HEK293 (cell line): ENCODE measurements at regions not wholly inside any gene's neighbourhood (a gene's known extent, or its start where the extent isn't known, plus 50 kb on each side); places are given as distances from the start of the nearest gene placed in this dataset.

Experiments
- CTCF ChIA-PET: fragments of 350-600 bp; formaldehyde crosslinking; extraction: SDS; loops from one replicate; lab custom pipeline; 2021; ENCODE audit warnings: antibody characterized with exemption; lab: Yijun Ruan, JAX
- POLR2A ChIA-PET: fragments of 300-600 bp; formaldehyde crosslinking; extraction: SDS; loops from one replicate; lab custom pipeline; 2020; ENCODE audit warnings: antibody characterized with exemption, inconsistent platforms; lab: Yijun Ruan, JAX
- H3K27ac ChIP-seq: fragments of 200-500 bp; sonication (Bioruptor generic); 2 replicates; pipeline ENCODE4 v1.5.1; 2014; ENCODE audit warnings: low read depth, low read length, control low read depth, inconsistent platforms; ENCODE audit errors: extremely low read depth
- H3K36me3 ChIP-seq, 2 experiments: fragments of 200-500 bp in 1 of 2; sonication (Bioruptor generic) in 1 of 2; 1 replicate in 1 of 2; 2 replicates in 1 of 2; pipeline ENCODE4 v1.5.1; 2014 to 2017; ENCODE audit warnings: inconsistent platforms in 2 of 2, low read length in 2 of 2; ENCODE audit not compliant: control insufficient read depth in 2 of 2, insufficient read depth in 1 of 2
- H3K4me1 ChIP-seq: fragments of 200-500 bp; sonication (Bioruptor generic); 2 replicates; pipeline ENCODE4 v1.5.1; 2014; ENCODE audit warnings: mild to moderate bottlenecking, low read length, inconsistent platforms; ENCODE audit not compliant: control insufficient read depth, insufficient read depth
- H3K4me3 ChIP-seq: 2 replicates; pipeline ENCODE4 v1.5.1; 2011; ENCODE audit warnings: low read depth, mild to moderate bottlenecking, control low read depth, low read length, moderate library complexity
- H3K9me3 ChIP-seq: fragments of 200-500 bp; sonication (Bioruptor generic); 2 replicates; pipeline ENCODE4 v1.5.1; 2014; ENCODE audit warnings: low read depth, low read length, inconsistent platforms; ENCODE audit not compliant: control insufficient read depth, insufficient read depth
- FEZF1 ChIP-seq: fragments of 450-650 bp; formaldehyde crosslinking; IDR thresholded peaks from 2 replicates; pipeline ENCODE4 v1.5.1; 2016; ENCODE audit warnings: missing biosample characterization, missing genetic modification characterization
- GLIS2 ChIP-seq: fragments of 450-650 bp; formaldehyde crosslinking; IDR thresholded peaks from 2 replicates; pipeline ENCODE4 v1.5.1; 2016; ENCODE audit warnings: missing biosample characterization, missing genetic modification characterization
- SETDB1 ChIP-seq: IDR thresholded peaks from one replicate; pipeline ENCODE4 v1.6.1; 2017; ENCODE audit warnings: mild to moderate bottlenecking, low read length, moderate library complexity, mixed read lengths; ENCODE audit not compliant: insufficient read length
- SP7 ChIP-seq: fragments of 450-650 bp; formaldehyde crosslinking; IDR thresholded peaks from 2 replicates; pipeline ENCODE4 v1.5.1; 2016; ENCODE audit warnings: missing biosample characterization, missing genetic modification characterization
- ZBTB20 ChIP-seq: fragments of 450-650 bp; formaldehyde crosslinking; IDR thresholded peaks from 2 replicates; pipeline ENCODE4 v1.5.1; 2016; ENCODE audit warnings: missing biosample characterization, missing genetic modification characterization
- ZEB2 ChIP-seq: fragments of 450-650 bp; formaldehyde crosslinking; IDR thresholded peaks from 2 replicates; pipeline ENCODE4 v1.5.1; 2016; ENCODE audit warnings: missing biosample characterization, missing genetic modification characterization
- ZFP41 ChIP-seq: fragments of 450-650 bp; formaldehyde crosslinking; IDR thresholded peaks from 2 replicates; pipeline ENCODE4 v1.5.1; 2016; ENCODE audit warnings: missing biosample characterization, missing genetic modification characterization, borderline replicate concordance
- ZNF112 ChIP-seq: fragments of 450-650 bp; formaldehyde crosslinking; IDR thresholded peaks from 2 replicates; pipeline ENCODE4 v1.5.0; 2017; ENCODE audit warnings: missing biosample characterization, missing genetic modification characterization
- ZNF138 ChIP-seq: fragments of 450-650 bp; formaldehyde crosslinking; IDR thresholded peaks from 2 replicates; pipeline ENCODE4 v1.5.1; 2016; ENCODE audit warnings: missing biosample characterization, missing genetic modification characterization, borderline replicate concordance
- ZNF16 ChIP-seq: fragments of 450-650 bp; formaldehyde crosslinking; IDR thresholded peaks from 2 replicates; pipeline ENCODE4 v1.5.1; 2016; ENCODE audit warnings: low read depth, missing biosample characterization, missing genetic modification characterization
- ZNF174 ChIP-seq: fragments of 450-650 bp; formaldehyde crosslinking; IDR thresholded peaks from 2 replicates; pipeline ENCODE4 v1.5.0; 2017; ENCODE audit warnings: missing biosample characterization, mild to moderate bottlenecking, missing genetic modification characterization
- ZNF19 ChIP-seq: fragments of 450-650 bp; formaldehyde crosslinking; IDR thresholded peaks from 2 replicates; pipeline ENCODE4; 2016; ENCODE audit warnings: missing biosample characterization, missing genetic modification characterization, low read depth
- ZNF521 ChIP-seq: fragments of 450-650 bp; formaldehyde crosslinking; IDR thresholded peaks from 2 replicates; pipeline ENCODE4 v1.5.1; 2017; ENCODE audit warnings: missing biosample characterization, mild to moderate bottlenecking, missing genetic modification characterization
- ZNF701 ChIP-seq: fragments of 450-650 bp; formaldehyde crosslinking; IDR thresholded peaks from 2 replicates; pipeline ENCODE4 v1.5.1; 2016; ENCODE audit warnings: missing biosample characterization, missing genetic modification characterization
- ZXDB ChIP-seq: fragments of 450-650 bp; formaldehyde crosslinking; IDR thresholded peaks from 2 replicates; pipeline ENCODE4 v1.5.1; 2016; ENCODE audit warnings: missing biosample characterization, missing genetic modification characterization
- TF ChIP-seq, protein P1 (sequence below): fragments of 450-650 bp; formaldehyde crosslinking; IDR thresholded peaks from 2 replicates; pipeline ENCODE4 v1.5.1; 2016; ENCODE audit warnings: missing biosample characterization, missing genetic modification characterization
- TF ChIP-seq, protein P2 (sequence below): fragments of 450-650 bp; formaldehyde crosslinking; IDR thresholded peaks from 2 replicates; pipeline ENCODE4 v1.5.1; 2016; ENCODE audit warnings: missing biosample characterization, missing genetic modification characterization
- TF ChIP-seq, protein P3 (sequence below): fragments of 450-650 bp; formaldehyde crosslinking; IDR thresholded peaks from 2 replicates; pipeline ENCODE4 v1.5.1; 2017; ENCODE audit warnings: missing biosample characterization, missing genetic modification characterization
- TF ChIP-seq, protein P4 (sequence below): fragments of 450-650 bp; formaldehyde crosslinking; conservative IDR thresholded peaks from 2 replicates; pipeline ENCODE4 v1.5.1; 2016; ENCODE audit warnings: low read depth, missing biosample characterization, missing genetic modification characterization

DNA sequence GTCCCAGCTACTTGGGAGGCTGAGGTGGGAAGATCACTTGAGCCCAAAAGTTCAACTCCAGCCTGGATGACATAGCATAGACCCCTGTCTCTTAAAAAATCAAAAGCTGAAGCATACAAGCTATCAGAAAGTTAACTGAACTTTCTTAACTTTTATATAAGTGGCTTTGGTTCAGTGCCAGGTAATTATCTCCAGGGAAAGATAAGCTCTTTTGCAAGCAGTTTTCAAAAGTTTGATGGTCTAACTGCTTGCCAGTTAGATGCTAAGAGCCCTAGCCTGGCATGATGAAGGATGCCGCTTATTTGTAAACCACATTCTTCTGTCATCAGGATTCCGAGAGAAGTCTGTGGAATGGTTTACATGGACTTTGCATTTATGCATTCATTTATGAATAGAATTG lies 409.1 kb downstream of the AEBP2 start:
- no peaks in the 10 kb centered on the region for H3K4me1 ChIP-seq
- TF ChIP-seq, protein P1, sequence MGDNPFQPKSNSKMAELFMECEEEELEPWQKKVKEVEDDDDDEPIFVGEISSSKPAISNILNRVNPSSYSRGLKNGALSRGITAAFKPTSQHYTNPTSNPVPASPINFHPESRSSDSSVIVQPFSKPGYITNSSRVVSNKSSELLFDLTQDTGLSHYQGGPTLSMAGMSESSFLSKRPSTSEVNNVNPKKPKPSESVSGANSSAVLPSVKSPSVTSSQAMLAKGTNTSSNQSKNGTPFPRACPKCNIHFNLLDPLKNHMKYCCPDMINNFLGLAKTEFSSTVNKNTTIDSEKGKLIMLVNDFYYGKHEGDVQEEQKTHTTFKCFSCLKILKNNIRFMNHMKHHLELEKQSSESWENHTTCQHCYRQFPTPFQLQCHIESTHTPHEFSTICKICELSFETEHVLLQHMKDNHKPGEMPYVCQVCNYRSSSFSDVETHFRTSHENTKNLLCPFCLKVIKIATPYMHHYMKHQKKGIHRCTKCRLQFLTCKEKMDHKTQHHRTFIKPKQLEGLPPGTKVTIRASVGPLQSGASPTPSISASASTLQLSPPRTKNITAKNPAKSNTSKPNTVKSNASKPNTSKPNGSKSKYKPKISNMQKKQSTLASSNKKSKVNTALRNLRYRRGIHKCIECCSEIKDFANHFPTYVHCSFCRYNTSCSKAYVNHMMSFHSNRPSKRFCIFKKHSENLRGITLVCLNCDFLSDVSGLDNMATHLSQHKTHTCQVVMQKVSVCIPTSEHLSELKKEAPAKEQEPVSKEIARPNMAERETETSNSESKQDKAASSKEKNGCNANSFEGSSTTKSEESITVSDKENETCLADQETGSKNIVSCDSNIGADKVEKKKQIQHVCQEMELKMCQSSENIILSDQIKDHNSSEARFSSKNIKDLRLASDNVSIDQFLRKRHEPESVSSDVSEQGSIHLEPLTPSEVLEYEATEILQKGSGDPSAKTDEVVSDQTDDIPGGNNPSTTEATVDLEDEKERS (tag by site-specific recombination): no peak
- TF ChIP-seq ZNF521 (tag by site-specific recombination) (no peak), SETDB1 (no peak), ZNF138 (tag by site-specific recombination) (no peak), ZEB2 (no peak), ZNF112 (tag by site-specific recombination) (no peak), ZNF174 (tag by site-specific recombination) (no peak), ZBTB20 (tag by site-specific recombination) (no peak), ZFP41 (no peak)
- TF ChIP-seq, protein P2, sequence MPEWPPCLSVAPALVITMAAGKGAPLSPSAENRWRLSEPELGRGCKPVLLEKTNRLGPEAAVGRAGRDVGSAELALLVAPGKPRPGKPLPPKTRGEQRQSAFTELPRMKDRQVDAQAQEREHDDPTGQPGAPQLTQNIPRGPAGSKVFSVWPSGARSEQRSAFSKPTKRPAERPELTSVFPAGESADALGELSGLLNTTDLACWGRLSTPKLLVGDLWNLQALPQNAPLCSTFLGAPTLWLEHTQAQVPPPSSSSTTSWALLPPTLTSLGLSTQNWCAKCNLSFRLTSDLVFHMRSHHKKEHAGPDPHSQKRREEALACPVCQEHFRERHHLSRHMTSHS (tag by site-specific recombination): no peak
- H3K36me3 ChIP-seq: no peaks in the 10 kb centered on the region
- H3K27ac ChIP-seq: no peak overlapping the region
- H3K4me3 ChIP-seq: no peak overlapping the region
- ChIA-PET CTCF (no interaction called here), POLR2A (no interaction called here)
- H3K9me3 ChIP-seq: no peaks in the 10 kb centered on the region

DNA sequence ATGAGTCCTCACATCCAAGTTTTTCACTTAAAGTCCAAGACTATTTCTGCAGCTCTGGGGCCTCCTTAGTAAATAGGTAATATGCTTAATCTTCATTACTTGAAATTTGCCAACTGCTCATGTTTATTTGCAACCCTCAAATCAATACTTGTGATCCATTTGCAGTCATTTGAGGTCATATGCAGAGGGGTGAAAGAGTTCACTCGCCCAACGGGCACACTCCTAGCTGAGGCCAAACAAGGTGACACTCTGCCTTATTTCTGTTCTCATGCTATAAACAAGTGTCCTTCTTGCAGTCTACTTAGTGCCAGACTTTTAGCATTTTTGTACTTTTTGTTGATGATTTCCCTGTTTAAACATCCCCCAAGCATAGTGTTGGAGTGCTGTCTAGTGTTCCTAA lies 409.9 kb downstream of the AEBP2 start:
- TF ChIP-seq ZXDB (tag by site-specific recombination): no peak
- no peak for TF ChIP-seq FEZF1 (tag by site-specific recombination)
- no peak for TF ChIP-seq GLIS2 (tag by site-specific recombination)
- no peak for TF ChIP-seq ZNF19 (tag by site-specific recombination)
- no peak for TF ChIP-seq ZNF701 (tag by site-specific recombination)
- no peak for TF ChIP-seq ZNF16 (tag by site-specific recombination)
- TF ChIP-seq, protein P3, sequence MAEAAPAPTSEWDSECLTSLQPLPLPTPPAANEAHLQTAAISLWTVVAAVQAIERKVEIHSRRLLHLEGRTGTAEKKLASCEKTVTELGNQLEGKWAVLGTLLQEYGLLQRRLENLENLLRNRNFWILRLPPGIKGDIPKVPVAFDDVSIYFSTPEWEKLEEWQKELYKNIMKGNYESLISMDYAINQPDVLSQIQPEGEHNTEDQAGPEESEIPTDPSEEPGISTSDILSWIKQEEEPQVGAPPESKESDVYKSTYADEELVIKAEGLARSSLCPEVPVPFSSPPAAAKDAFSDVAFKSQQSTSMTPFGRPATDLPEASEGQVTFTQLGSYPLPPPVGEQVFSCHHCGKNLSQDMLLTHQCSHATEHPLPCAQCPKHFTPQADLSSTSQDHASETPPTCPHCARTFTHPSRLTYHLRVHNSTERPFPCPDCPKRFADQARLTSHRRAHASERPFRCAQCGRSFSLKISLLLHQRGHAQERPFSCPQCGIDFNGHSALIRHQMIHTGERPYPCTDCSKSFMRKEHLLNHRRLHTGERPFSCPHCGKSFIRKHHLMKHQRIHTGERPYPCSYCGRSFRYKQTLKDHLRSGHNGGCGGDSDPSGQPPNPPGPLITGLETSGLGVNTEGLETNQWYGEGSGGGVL (tag by site-specific recombination): no peak
- no peak for TF ChIP-seq SP7 (tag by site-specific recombination)
- TF ChIP-seq, protein P4, sequence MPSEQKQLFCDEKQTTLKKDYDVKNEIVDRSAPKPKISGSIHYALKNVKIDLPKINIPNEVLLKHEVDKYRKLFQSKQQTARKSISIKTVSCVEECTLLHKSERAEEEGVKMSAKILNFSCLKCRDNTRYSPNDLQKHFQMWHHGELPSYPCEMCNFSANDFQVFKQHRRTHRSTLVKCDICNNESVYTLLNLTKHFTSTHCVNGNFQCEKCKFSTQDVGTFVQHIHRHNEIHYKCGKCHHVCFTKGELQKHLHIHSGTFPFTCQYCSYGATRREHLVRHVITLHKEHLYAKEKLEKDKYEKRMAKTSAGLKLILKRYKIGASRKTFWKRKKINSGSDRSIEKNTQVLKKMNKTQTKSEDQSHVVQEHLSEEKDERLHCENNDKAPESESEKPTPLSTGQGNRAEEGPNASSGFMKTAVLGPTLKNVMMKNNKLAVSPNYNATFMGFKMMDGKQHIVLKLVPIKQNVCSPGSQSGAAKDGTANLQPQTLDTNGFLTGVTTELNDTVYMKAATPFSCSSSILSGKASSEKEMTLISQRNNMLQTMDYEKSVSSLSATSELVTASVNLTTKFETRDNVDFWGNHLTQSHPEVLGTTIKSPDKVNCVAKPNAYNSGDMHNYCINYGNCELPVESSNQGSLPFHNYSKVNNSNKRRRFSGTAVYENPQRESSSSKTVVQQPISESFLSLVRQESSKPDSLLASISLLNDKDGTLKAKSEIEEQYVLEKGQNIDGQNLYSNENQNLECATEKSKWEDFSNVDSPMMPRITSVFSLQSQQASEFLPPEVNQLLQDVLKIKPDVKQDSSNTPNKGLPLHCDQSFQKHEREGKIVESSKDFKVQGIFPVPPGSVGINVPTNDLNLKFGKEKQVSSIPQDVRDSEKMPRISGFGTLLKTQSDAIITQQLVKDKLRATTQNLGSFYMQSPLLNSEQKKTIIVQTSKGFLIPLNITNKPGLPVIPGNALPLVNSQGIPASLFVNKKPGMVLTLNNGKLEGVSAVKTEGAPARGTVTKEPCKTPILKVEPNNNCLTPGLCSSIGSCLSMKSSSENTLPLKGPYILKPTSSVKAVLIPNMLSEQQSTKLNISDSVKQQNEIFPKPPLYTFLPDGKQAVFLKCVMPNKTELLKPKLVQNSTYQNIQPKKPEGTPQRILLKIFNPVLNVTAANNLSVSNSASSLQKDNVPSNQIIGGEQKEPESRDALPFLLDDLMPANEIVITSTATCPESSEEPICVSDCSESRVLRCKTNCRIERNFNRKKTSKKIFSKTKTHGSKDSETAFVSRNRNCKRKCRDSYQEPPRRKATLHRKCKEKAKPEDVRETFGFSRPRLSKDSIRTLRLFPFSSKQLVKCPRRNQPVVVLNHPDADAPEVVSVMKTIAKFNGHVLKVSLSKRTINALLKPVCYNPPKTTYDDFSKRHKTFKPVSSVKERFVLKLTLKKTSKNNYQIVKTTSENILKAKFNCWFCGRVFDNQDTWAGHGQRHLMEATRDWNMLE (tag by site-specific recombination): no peak
- no peaks in the 10 kb centered on the region for H3K9me3 ChIP-seq
- no peak overlapping the region for H3K4me3 ChIP-seq
- CTCF ChIA-PET: no interaction called here
- no peaks in the 10 kb centered on the region for H3K36me3 ChIP-seq
- no peaks in the 10 kb centered on the region for H3K4me1 ChIP-seq
- POLR2A ChIA-PET: no interaction called here
- H3K27ac ChIP-seq: no peak overlapping the region
